ENCODE measurements at regions not wholly inside any gene's neighbourhood (a gene's known extent, or its start where the extent isn't known, plus 50 kb on each side); places are given as distances from the start of the nearest gene placed in this dataset.
"Not testable (repeated sequence)": the region's sequence is repeated elsewhere in the genome, so short reads cannot be mapped to it uniquely, and the experiment has no call there.

GRCh38 chr20:12925210-12925755, 83.5 kb upstream of the SPTLC3 start:
- DNase-seq = peak; percentile 72

DNA sequence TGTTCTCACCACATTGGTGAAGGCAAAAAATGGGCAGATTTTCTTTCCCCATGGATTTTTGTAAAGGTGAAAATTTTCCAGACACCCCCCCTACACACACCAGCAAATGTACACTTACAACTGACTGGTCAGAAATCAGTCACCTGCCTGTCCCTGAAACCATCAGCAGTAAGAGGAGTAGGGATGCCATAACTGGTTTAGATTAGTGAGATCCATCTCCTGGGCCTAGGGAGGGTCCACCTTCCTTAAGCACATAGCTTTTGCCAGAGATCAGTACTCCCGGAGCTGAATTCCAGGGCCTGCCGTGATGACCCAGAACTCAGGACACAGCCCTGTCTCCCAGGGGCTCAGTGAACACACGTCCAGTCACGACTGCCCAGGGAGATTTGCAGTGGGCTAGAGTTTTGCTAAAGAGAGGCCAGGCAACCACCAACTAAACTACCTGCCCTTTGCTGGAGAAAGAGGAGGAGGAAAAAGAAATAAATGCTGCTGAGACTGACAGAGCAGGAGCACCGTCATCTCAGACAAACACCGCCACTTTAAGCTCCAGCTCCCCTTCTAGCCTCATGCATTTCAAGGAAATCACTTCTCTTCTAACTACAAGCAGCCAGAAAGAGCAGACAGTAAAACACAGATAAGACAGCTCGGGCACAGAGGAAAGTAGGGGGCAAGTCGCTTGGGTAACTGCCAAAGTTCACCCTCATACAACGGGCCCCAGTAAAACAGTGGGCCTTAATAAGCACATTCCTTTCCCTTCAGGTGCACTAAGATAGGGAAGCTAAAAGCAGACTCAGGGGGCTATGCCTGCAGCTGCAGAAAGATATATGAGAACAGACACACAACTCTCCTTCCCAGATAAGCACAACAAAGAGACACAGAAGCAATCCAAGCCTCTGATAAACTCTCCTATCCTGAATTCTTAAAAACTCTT, 82.6 kb upstream of the SPTLC3 start:
- DNase-seq = no peak

DNA sequence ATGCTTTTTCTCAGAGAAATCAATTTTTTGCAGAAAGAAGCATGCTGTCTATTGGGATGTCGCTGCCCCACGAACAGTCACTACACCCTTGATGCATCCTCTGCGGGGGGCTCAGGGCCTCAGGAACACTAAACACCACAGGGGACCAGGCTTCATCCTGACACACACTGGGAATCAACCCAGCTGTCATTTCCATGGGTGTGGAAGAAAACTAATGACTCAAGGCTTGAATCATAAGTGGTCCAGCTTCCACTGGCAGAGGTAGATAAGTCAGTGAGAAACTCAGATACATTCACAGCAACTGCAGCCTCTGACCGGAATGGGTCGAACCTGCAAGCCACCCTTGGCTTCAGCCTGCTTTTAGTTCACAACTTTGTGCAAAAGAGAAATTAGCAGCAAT, 81.3 kb upstream of the SPTLC3 start:
- DNase-seq = no peak

DNA sequence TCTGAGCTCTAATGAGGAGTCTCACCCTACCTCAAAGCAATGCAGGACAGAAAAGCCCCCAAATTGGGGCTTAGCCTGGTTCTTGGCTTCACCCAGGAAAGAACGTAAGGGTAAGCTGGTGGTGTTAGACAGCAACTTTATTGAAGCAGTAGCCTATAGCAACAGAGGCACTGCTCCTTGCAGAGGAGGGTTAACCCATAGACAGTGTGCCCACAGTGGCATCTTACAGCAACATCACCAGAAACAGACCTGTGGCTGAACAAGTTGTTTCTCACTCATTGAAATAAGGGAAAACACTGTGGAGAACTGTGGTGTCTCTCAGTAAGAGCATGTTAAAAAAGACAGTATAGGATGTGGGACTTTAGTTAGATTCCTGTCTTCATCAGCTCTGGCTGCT, 80.4 kb upstream of the SPTLC3 start:
- no peak for DNase-seq

DNA sequence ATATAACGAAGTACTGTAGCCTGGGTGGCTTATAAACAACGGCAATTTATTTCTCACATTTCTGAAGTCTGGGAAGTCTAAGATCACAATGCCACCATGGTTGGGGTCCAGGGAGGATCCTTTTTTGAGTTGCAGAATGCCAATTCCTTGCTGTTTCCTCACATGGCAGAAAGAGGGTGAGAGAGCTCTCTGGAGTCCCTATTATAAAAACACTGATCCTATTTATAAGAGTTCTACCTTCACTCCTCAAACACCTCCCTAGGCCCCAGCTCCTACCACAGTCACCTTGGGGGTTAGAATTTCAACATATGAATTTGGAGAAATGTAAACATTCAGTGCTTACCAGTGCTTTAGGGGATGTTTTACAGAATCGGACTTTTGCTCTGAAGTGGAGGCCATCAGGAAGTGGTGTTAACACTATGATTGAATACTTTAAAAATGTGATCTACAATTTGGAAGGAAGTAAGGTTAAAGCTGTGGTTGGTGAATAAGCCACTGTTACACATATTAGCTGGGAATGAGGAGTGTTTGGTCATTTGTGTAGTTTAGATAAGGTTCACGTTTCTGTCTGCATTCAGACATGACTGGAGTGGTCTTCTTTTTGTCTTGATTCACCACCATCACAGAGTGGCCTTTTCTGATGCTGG, 79.9 kb upstream of the SPTLC3 start:
- no peak for DNase-seq

DNA sequence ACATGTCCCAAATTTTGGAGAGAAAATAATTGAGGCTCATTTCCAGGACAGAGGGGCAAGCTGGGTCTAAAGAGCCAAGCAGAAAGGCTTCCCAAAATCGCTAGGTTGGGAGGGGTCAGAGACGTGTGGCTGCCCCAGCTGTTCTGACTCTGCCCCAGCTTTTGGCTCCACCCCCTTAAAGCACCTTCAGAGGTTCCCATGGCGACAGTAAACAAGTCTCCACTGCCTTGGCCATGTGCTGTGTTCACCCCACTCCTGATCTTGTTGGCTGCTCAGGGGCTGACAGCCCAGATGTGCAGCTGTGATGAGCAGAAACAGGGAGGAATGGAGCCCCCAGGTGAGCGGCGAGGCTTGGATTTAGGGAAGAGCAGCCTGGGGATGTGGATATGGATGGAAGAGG, 72.8 kb upstream of the SPTLC3 start:
- DNase-seq = no peak

DNA sequence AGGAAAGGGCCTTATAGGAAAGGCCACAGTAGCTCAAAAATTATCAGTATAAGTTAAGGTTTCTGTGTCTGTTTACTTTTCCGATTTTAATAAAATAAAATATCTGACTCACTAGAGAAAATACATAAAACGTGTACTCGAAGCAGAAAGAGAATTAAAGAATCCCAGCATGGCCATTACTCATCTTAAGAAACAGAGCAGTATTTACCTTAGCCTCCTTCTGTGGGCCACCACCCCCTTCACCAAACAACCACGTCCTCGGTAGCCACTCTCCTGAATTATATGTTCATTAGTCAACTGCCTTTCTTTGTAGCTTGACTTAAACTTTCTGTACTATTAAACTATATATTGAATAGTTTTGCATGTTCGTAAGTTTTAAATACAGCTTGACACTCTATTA, 72.2 kb upstream of the SPTLC3 start:
- no peak for DNase-seq

DNA sequence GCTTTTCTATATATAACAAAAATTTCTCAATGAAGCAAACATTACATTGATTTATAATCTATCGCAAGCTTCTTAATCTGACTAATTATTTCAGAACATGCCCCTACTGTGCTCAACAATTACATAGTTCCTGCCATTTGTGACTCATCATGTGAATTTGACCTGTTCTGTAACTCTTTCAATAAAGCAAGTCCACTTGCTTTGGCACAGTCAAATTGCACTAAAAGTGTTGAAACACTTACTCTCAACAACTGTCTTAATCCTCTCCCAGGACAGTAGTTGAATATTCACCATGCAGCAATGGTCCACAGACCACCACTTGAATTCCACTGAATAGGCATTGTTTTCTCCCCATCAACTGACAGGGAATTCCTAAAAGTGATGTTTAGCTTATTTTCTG, 67.7 kb upstream of the SPTLC3 start:
- DNase-seq = no peak

GRCh38 chr20:12942123-12942522, 66.6 kb upstream of the SPTLC3 start:
- DNase-seq = no peak

DNA sequence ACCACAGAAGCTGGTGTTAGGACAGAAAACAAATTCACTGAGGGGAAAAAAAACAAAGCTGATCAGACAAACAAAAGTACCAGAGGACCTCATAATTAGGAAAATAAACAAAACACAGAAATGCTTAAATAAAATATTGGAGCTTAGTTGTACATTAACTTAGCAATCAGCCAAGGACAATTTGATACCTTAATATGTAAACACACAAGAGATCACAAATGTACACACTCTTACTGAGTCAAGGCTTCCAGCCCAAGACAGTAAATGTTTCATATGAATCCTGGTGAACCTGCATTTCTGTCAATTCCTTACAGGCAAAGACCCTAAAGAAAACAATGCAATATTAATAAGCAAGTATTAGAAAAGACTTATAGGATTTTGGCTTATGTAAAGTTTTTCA, 62.0 kb upstream of the SPTLC3 start:
- DNase-seq = no peak

- no peak for DNase-seq
Observed at GRCh38 chr20:12947691-12948090, 61.1 kb upstream of the SPTLC3 start.

DNA sequence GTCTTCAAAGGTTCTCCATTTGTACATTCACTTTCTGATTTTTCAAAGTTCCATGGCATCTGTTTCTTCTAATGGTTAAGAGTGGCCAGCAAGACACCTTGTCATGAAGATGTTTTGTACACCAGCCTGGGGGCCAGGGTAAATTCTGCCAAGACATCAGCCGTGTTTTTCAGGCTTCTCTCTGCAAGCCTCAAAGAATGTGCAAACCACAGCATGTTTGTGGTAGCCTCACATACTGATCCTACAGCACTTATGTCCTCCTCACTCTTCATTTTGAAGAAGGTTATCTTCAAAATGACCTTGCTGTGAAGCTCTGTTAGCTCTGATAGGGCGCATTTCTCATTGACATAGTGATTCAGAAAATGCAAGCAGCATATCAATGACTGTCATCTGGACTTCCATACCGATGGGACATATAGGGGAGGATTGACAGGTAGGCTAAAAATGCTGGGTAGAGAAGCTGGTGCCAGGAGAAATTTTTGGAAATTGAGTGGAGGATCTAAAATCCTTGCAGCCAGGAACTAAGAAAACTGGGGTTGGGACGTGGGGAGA, 59.3 kb upstream of the SPTLC3 start:
- DNase-seq = no peak

DNA sequence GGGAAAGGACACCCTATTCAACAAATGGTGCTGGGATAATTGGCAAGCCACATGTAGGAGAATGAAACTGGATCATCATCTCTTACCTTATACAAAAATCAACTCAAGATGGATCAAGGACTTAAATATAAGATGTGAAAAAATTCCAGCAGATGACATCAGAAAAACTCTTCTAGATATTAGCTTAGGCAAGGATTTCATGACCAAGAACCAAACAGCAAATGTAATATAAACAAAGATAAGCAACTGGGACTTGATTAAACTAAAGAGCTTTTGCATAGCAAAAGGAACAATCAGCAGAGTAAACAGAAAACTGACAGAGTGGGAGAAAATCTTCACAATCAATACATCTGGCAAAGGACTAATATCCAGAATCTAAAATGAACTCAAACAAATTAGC, 54.5 kb upstream of the SPTLC3 start:
- not testable (repeated sequence) for DNase-seq

DNA sequence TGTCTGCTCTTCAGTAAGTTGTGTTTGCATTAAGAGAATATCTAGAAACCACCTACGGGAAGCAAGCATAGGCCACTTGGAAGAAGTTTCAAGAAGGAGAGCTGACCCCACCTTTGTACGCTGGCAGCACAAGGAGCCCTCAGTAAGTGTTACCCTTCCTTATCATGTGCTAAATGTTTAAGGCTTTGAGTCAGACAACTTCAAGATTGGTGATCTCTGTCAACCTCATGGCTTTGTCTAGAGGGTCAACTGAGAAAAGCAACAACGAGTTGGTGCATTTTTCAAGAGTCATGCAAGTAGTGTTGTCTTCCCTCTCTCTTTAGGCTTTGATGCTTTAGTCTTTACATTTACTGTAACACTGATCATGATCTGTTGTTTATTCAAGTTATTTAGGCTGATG, 53.2 kb upstream of the SPTLC3 start:
- DNase-seq = no peak

DNA sequence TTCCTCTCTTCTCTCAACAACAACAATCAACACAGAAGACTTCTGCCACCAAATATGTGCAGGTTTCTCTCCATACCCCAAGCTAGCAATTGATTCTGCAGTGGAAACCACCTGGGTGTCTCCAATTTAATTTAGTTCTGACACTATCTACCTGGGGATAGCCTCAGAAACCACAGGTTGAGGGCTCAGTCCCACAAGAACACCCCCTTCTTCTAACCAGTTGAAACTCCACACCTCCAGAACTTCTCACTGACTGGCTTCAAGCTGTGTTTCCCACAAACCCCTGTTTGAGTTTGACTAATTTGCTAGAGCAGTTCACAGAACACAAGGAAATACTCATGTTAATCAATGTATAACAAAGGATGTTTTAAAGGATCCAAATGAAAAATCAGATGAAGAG, 52.5 kb upstream of the SPTLC3 start:
- no peak for DNase-seq

GRCh38 chr20:12957968-12958367, 50.8 kb upstream of the SPTLC3 start:
- no peak for DNase-seq

Measured in inflammatory macrophage treated with lipopolysaccharide for 4 hours (primary cell).